Stimulated activated naive CD8-positive, alpha-beta T cell treated with anti-CD3 and anti-CD28 coated beads, Interleukin-15, amount 100 ng/mL, for 72 hours (primary cell): ENCODE measurements at regions not wholly inside any gene's neighbourhood (a gene's known extent, or its start where the extent isn't known, plus 50 kb on each side); places are given as distances from the start of the nearest gene placed in this dataset.
"Not testable (repeated sequence)": the region's sequence is repeated elsewhere in the genome, so short reads cannot be mapped to it uniquely, and the experiment has no call there.

ENCODE experiments used
- ATAC-seq: fragments of 150-1000 bp; cut with Tn5 transposase; 2 replicates; pipeline ENCODE4 v1.10.0; 2021; ENCODE audit warnings: mild to moderate bottlenecking, moderate library complexity
- DNase-seq, 2 donors: peaks; one replicate each; pipeline ENCODE4 v3.0.0; 2021 to 2022
- H3K27ac Mint-ChIP-seq, 2 donors: one replicate each; pipeline ENCODE4 v1.8.0; 2022; ENCODE audit warnings: mild to moderate bottlenecking in 2 of 2, mixed read lengths in 2 of 2, moderate library complexity in 2 of 2
- H3K27me3 Mint-ChIP-seq: one replicate; pipeline ENCODE4 v1.8.0; 2022; ENCODE audit warnings: mixed read lengths
- H3K4me1 Mint-ChIP-seq: one replicate; pipeline ENCODE4 v1.8.0; 2022; ENCODE audit warnings: mild to moderate bottlenecking, mixed read lengths
- H3K4me3 Mint-ChIP-seq, 2 donors: one replicate each; pipeline ENCODE4 v1.8.0; 2022; ENCODE audit warnings: mild to moderate bottlenecking in 2 of 2, mixed read lengths in 2 of 2, moderate library complexity in 1 of 2
- H3K9me3 Mint-ChIP-seq, 2 donors: one replicate each; pipeline ENCODE4 v1.8.0; 2022; ENCODE audit warnings: mixed read lengths in 2 of 2

GRCh38 chr22:23382428-23383218 lies 197.5 kb downstream of the IGLL1 start:
- H3K4me1 Mint-ChIP-seq: no peaks in the 10 kb centered on the region
- ATAC-seq (no peak), DNase-seq (no peak)
- H3K27ac Mint-ChIP-seq: no peak overlapping the region
- H3K27me3 Mint-ChIP-seq: peaks cover 9% of the 10 kb centered on the region
- no peaks in the 10 kb centered on the region for H3K9me3 Mint-ChIP-seq
- no peak overlapping the region for H3K4me3 Mint-ChIP-seq

DNA sequence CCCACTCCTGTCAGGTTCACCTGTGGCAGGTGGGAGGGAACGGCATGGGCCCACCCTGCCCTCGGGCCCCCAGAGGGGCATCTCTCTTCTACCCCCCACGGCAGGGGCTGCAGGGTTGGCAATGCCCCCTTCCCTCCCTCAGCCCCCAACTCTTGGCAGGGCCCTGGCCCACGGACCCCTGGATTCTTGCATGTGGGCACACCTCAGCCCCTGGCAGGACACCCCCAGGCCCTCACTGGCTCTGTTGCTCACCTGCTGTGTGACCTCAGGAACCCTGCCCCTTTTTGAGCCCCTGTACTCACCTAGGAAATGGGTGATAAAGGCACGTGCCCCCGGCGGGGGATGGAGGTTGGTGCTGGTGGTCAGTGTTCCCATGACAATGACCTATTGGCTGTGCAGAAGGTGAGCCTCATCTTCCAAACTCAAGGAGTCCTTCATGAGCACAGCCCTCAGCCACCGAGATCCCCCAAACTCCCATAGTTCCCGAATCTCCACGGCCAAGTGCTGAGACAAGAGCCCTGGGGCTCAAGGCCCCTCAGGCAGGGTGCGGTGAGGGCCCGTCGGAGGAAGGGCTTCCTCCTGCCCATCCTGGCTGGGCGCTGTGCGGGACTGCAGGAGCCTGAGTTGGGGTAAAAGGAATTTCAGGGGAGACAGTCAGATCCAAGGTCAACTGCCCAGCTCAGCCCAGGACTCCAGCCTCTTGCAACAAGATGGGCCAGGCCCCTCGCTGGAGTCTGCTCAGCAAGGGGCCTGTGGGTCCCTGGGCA lies 198.2 kb downstream of the IGLL1 start:
- Mint-ChIP-seq H3K27ac (no peak overlapping the region), H3K27me3 (peaks cover 9% of the 10 kb centered on the region), H3K9me3 (no peaks in the 10 kb centered on the region), H3K4me3 (no peak overlapping the region), H3K4me1 (no peaks in the 10 kb centered on the region)
- DNase-seq (no peak), ATAC-seq (no peak)

GRCh38 chr22:23380911-23381310 lies 199.2 kb downstream of the IGLL1 start:
- H3K27me3 Mint-ChIP-seq: peaks cover 15% of the 10 kb centered on the region
- H3K4me1 Mint-ChIP-seq: no peaks in the 10 kb centered on the region
- DNase-seq (no peak), ATAC-seq (no peak)
- no peak overlapping the region for H3K4me3 Mint-ChIP-seq
- H3K27ac Mint-ChIP-seq: peak overlapping the region in 1 of 2 donors; percentile 16
- H3K9me3 Mint-ChIP-seq: no peaks in the 10 kb centered on the region

DNA sequence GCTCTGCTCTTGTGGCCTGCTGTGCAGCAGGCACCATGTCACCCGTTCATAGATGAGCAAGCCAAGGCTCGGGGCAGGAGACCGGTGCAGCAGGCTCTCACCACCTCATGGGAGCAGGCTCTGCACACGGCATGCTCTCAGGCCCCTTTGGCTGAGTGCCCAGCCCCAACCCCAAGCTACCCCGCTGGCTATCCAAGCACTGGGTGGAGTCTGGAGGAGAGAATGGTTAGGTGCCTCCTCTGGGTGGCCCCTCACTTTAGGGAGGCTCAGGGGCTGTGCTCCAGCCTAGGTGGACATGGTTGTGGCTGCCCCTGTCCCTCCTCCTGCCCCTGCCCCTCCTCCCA lies 199.9 kb downstream of the IGLL1 start:
- Mint-ChIP-seq H3K27me3 (peaks cover 12% of the 10 kb centered on the region), H3K9me3 (no peaks in the 10 kb centered on the region), H3K27ac (no peak overlapping the region), H3K4me3 (no peak overlapping the region), H3K4me1 (no peaks in the 10 kb centered on the region)
- ATAC-seq (no peak), DNase-seq (no peak)

DNA sequence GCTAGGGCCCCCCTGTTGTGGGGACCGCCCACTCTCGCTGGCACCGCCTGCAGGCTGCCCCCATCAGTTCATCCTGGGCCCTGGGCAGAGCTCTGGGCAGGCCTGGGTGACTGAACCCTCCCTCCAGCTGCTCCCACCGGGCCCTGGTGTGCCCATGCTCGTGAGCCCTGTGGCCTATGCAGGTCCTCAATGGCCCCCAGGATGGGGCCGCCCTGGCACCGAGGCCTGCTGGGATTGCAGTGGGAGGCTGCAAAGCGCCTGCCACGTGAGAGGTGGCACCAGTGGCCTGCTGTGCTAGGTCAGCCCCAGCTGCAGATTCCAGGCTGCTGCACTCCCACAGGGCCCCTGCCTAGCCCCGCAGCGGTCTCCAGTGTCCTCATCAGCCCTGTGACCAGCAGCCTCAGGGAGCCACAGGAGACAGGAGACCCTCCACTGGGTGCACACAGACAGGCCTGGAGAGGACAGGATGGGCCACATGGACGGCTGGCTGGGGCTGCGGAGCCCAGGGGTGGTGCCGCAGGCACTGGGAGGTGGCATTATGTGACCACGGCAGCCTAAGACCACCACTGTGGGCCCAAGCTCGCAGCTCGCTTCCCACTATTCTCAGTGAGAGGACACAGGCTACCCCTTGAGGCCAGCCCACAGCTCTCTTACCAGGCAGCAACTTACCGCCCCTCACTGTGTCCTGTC lies 199.4 kb downstream of the BCR start:
- not testable (repeated sequence) for DNase-seq, H3K27ac Mint-ChIP-seq, H3K4me1 Mint-ChIP-seq, H3K9me3 Mint-ChIP-seq, H3K4me3 Mint-ChIP-seq, ATAC-seq
- H3K27me3 Mint-ChIP-seq: peaks cover 16% of the 10 kb centered on the region

DNA sequence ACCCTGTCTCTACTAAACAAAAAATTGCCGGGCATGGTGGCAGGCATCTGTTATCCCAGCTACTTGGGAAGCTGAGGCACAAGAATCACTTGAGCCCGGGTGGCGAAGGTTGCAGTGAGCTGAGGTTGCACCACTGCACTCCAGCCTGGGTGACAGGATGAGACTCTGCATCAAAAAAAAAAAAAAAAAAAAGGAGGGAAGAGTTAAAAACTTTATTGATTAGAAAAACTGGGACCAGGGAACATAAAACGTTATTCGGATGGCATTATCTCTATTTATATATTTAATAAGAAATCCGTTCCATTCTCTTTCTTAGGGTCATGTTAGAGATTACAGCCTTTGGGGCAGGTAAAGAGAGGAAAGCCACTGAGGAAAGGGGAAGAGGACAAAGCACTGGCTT lies 197.5 kb downstream of the BCR start:
- Mint-ChIP-seq H3K27ac (no peak overlapping the region), H3K27me3 (peaks cover 20% of the 10 kb centered on the region), H3K4me1 (no peaks in the 10 kb centered on the region), H3K4me3 (no peak overlapping the region), H3K9me3 (no peaks in the 10 kb centered on the region)
- no peak for DNase-seq
- ATAC-seq: no peak

- peak; percentile 82 for ATAC-seq
- H3K4me1 Mint-ChIP-seq: no peaks in the 10 kb centered on the region
- H3K27ac Mint-ChIP-seq: no peak overlapping the region
- DNase-seq: peak; percentile 22 to 50
- H3K27me3 Mint-ChIP-seq: peaks cover 20% of the 10 kb centered on the region
- H3K4me3 Mint-ChIP-seq: no peak overlapping the region
- no peaks in the 10 kb centered on the region for H3K9me3 Mint-ChIP-seq
Observed at GRCh38 chr22:23376256-23376655, 195.9 kb downstream of the BCR start.

DNA sequence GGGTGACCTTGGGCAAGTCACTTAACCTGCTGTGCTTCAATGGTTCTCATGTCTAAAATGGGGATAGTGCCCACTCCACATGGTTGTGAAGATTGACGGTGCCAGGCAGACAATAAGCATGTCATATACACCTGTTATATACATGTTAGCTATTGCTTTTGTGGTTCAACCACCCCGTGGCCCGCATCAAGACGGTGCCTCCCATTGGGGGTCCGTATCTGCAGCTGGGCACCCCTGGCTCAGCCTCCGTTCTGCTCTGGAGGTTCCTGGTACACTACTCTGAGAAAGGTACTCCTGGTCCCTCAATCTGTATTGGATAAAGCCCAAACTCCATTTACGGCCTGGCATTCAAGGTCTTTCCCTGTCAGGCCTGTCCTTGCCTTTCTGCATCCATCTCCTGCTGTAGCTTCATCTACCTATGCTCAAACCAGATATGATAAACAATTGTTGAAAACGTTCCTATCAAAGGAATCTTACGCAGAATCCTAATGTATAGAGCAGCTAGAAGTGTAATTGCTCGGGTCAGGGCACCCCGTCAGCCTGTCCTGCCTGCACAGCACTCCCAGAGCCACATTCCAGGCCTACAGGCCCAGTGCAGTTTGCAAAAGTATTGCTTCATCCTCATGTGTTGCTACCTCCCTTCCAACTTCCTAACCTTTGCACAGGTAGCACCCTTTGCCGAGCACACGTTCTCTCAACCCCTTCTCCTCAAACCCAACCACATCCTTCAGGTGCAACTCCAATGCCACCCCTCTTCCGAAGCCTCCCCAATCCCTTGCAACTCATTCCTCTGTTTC lies 194.9 kb downstream of the BCR start:
- no peaks in the 10 kb centered on the region for H3K9me3 Mint-ChIP-seq

DNA sequence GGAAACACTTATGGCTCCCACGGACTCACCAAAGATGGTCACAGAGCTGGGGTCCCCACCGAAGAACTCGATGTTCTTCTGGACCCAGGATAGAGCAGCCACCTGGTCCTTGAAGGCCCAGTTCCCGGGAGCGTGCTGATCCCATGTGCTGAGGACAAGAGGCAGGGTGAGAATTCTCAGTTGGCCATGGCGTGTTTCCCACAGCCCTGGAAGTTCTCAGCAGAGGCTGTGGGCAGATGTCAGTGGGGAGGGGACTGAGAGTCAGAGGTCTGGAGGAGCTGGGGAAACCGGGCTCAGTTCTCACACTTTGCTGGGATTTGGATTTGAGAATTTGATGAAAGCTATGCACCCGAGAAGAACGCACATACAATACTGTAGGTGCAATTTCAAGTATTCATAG lies 193.3 kb downstream of the BCR start:
- DNase-seq (no peak), ATAC-seq (no peak)
- H3K9me3 Mint-ChIP-seq: no peaks in the 10 kb centered on the region
- no peak overlapping the region for H3K4me3 Mint-ChIP-seq
- H3K4me1 Mint-ChIP-seq: no peaks in the 10 kb centered on the region
- peaks cover 41% of the 10 kb centered on the region for H3K27me3 Mint-ChIP-seq
- H3K27ac Mint-ChIP-seq: no peak overlapping the region

More for the DNA sequence above, 194.9 kb downstream of the BCR start:
- Mint-ChIP-seq H3K27me3 (peaks cover 25% of the 10 kb centered on the region), H3K27ac (no peak overlapping the region), H3K4me3 (no peak overlapping the region), H3K4me1 (no peaks in the 10 kb centered on the region)
- no peak for DNase-seq
- no peak for ATAC-seq

DNA sequence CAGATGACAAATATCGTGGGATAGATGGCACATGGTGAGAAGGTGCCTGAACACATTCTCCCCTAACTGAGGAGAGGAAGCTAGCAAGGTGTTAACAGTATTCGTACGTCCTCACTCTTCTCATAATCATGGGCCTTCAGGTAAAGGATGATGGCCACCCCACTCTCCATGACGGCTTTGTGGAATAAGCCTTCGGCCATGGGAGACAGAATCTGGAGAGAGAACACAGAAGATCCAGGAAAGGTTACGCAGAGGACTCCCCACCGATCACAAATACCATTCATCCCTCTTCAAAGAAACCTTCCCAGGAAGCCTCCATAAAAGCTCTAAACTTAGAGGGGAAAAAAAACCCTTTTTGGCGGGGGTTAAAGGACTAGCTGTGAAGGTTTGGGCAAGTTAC lies 189.9 kb downstream of the BCR start:
- H3K4me1 Mint-ChIP-seq: no peaks in the 10 kb centered on the region
- H3K27ac Mint-ChIP-seq: peak overlapping the region in 1 of 2 donors; percentile 78
- no peak overlapping the region for H3K4me3 Mint-ChIP-seq
- no peak for ATAC-seq
- H3K27me3 Mint-ChIP-seq: peaks cover 47% of the 10 kb centered on the region
- no peak for DNase-seq
- H3K9me3 Mint-ChIP-seq: no peaks in the 10 kb centered on the region

DNA sequence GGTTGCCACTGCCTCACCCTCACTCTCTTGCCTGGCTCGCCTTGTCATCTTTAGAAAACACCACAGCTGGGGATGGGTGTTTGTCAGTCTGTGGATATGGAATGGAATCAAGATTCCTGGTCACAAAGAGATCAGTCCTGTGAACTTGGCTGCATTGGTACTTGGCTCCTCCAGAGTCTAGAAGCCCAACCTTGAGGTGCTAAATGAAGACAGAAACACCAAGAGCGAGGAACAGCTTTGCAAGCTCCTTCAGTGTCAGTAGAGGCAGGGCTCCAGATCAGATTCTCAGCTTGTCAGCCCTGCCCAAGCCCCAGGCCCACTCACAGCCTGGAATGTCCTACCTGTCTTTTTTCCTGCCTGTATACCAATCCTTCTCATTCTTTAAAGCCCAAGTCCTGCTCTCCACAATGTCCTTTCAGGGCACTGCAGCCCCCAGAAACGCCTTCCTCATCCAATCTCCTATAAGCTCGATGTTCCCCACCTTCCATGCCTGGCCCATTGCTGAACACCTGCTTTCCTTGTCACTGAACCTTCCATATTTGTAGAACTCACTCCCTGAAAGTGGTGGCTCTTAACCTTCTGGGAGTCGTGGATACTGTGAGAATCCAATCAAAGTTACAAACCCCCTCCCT lies 188.9 kb downstream of the BCR start:
- no peaks in the 10 kb centered on the region for H3K9me3 Mint-ChIP-seq
- H3K27me3 Mint-ChIP-seq: peaks cover 40% of the 10 kb centered on the region
- DNase-seq (no peak), ATAC-seq (no peak)
- no peak overlapping the region for H3K27ac Mint-ChIP-seq
- H3K4me1 Mint-ChIP-seq: no peaks in the 10 kb centered on the region
- no peak overlapping the region for H3K4me3 Mint-ChIP-seq
